K562 (cell line): ENCODE measurements at regions not wholly inside any gene's neighbourhood (a gene's known extent, or its start where the extent isn't known, plus 50 kb on each side); places are given as distances from the start of the nearest gene placed in this dataset.

Source experiments
- CEBPB ChIP-seq: fragments of 450-650 bp; IDR thresholded peaks from 2 replicates; pipeline ENCODE4 v1.6.1; 2016; ENCODE audit warnings: missing genetic modification characterization, missing compliant biosample characterization
- NRF1 ChIP-seq, 2 experiments: fragments of 450-650 bp; IDR thresholded peaks in 1 of 2; conservative IDR thresholded peaks in 1 of 2; 2 replicates each; pipeline ENCODE4 v1.6.1; 2014; ENCODE audit warnings: mild to moderate bottlenecking in 2 of 2
- RBM39 ChIP-seq: fragments of 200-400 bp; formaldehyde crosslinking; optimal IDR thresholded peaks from 2 replicates; pipeline ENCODE3; 2018; ENCODE audit warnings: low read depth, low read length
- RFX5 ChIP-seq: IDR thresholded peaks from 2 replicates; pipeline ENCODE4 v1.6.1; 2011; ENCODE audit warnings: low read depth, mild to moderate bottlenecking, improper control_type of control experiment, low read length
- TAF1 ChIP-seq: IDR thresholded peaks from 2 replicates; pipeline ENCODE4 v1.6.1; 2011; ENCODE audit warnings: mild to moderate bottlenecking, low read length, moderate library complexity; ENCODE audit not compliant: insufficient read depth, control insufficient read depth, severe bottlenecking; ENCODE audit errors: extremely low read depth
- ZNF384 ChIP-seq: IDR thresholded peaks from 2 replicates; pipeline ENCODE4 v1.6.1; 2012; ENCODE audit warnings: low read depth, low read length, improper control_type of control experiment
- ZNF561 ChIP-seq: fragments of 450-650 bp; formaldehyde crosslinking; conservative IDR thresholded peaks from 2 replicates; pipeline ENCODE4 v1.4.0; 2020; ENCODE audit warnings: mild to moderate bottlenecking, moderate library complexity
- ZNF766 ChIP-seq: fragments of 200-800 bp; sonication (Bioruptor generic); conservative IDR thresholded peaks from 2 replicates; pipeline ENCODE4 v1.6.1; 2016; ENCODE audit warnings: missing genetic modification characterization, missing compliant biosample characterization
- TF ChIP-seq, protein P1 (sequence below), 2 experiments: fragments of 200-800 bp in 1 of 2; sonication (Bioruptor generic) in 1 of 2; sonication (generic) in 1 of 2; formaldehyde crosslinking in 1 of 2; IDR thresholded peaks in 1 of 2; conservative IDR thresholded peaks in 1 of 2; 2 replicates each; pipeline versions ENCODE4 v1.5.0 to v1.6.1; 2016 to 2020; ENCODE audit warnings: missing compliant biosample characterization in 1 of 2, missing genetic modification characterization in 1 of 2, missing genetic modification reagents in 1 of 2

DNA sequence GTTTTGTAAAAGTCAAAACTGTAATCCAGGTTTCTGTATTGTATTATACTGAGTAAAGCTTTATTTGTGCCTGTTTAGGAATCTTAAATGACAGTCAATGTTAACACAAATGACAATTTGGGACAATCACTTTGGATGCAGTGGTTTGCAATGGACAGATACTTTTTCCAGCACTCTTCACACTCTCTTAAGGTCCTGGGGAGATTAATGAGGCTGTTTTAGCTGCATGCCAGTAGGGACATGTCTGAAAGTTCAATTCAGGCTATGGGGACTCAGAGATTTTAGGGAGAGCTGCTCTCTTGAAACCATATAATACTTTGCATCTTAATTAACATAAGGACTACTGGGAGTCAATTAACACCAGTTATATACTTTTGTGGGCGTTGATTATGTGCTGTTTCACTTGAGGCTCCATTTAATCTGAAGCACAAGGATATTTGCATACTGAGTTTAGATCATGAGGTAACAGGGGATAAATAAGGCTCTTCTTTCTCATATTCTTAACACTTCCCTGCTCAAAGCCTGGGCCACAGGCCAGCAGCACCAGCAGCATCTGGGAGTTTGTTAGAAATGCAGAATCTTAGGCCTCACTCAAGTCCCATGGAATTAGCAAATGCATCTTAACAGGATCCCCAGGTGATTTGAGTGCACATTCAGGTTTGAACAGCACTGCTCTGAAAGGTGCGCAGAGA lies 972.8 kb downstream of the PLOD2 start:
- no peak for TF ChIP-seq ZNF561
- no peak for TF ChIP-seq ZNF384
- no peak for TF ChIP-seq RBM39
- TF ChIP-seq TAF1, result no peak
- no peak for TF ChIP-seq NRF1 (conservative IDR thresholded peaks at IDR 0.05 in 1 of 2, IDR thresholded peaks at IDR 0.05 in 1 of 2)
- TF ChIP-seq, protein P1, sequence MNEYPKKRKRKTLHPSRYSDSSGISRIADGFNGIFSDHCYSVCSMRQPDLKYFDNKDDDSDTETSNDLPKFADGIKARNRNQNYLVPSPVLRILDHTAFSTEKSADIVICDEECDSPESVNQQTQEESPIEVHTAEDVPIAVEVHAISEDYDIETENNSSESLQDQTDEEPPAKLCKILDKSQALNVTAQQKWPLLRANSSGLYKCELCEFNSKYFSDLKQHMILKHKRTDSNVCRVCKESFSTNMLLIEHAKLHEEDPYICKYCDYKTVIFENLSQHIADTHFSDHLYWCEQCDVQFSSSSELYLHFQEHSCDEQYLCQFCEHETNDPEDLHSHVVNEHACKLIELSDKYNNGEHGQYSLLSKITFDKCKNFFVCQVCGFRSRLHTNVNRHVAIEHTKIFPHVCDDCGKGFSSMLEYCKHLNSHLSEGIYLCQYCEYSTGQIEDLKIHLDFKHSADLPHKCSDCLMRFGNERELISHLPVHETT (CRISPR knock-in tag; conservative IDR thresholded peaks at IDR 0.05 in 1 of 2, IDR thresholded peaks at IDR 0.05 in 1 of 2), result no peak
- no peak for TF ChIP-seq CEBPB (tag)
- TF ChIP-seq ZNF766 (CRISPR knock-in tag), result no peak
- no peak for TF ChIP-seq RFX5
